ENCODE measurements at regions not wholly inside any gene's neighbourhood (a gene's known extent, or its start where the extent isn't known, plus 50 kb on each side); places are given as distances from the start of the nearest gene placed in this dataset.

- no peak for TF ChIP-seq CTCF (IDR thresholded peaks at IDR 0.05; ENCODE audit: extremely low read depth, insufficient read depth, missing control alignments)
- in situ Hi-C loops (cut with MboI; ENCODE audit: low pct_unique_long_range_greater_than_20kb, low sequenced_read_pairs, unreplicated experiment), result no loop called here
- DNase-seq (ENCODE audit: low spot score), result no peak
These were observed 192.6 kb upstream of the E2F8 start for GRCh38 chr11:19433367-19433766.

GRCh38 chr11:19432370-19433061 lies 191.8 kb upstream of the E2F8 start:
- peak; percentile 27 for DNase-seq (ENCODE audit: low spot score)
- TF ChIP-seq CTCF (IDR thresholded peaks at IDR 0.05; ENCODE audit: extremely low read depth, insufficient read depth, missing control alignments), result no peak
- in situ Hi-C loops (cut with MboI; ENCODE audit: low pct_unique_long_range_greater_than_20kb, low sequenced_read_pairs, unreplicated experiment), result no loop called here

GRCh38 chr11:19430754-19431398 lies 190.1 kb upstream of the E2F8 start:
- in situ Hi-C loops (cut with MboI; ENCODE audit: low pct_unique_long_range_greater_than_20kb, low sequenced_read_pairs, unreplicated experiment), result no loop called here
- no peak for DNase-seq (ENCODE audit: low spot score)
- no peak for TF ChIP-seq CTCF (IDR thresholded peaks at IDR 0.05; ENCODE audit: extremely low read depth, insufficient read depth, missing control alignments)

GRCh38 chr11:19430346-19430745 lies 189.6 kb upstream of the E2F8 start:
- in situ Hi-C loops (cut with MboI; ENCODE audit: low pct_unique_long_range_greater_than_20kb, low sequenced_read_pairs, unreplicated experiment), result no loop called here
- TF ChIP-seq CTCF (IDR thresholded peaks at IDR 0.05; ENCODE audit: extremely low read depth, insufficient read depth, missing control alignments), result no peak
- DNase-seq (ENCODE audit: low spot score), result no peak

- no peak for DNase-seq (ENCODE audit: low spot score)
- TF ChIP-seq CTCF (IDR thresholded peaks at IDR 0.05; ENCODE audit: extremely low read depth, insufficient read depth, missing control alignments), result no peak
- in situ Hi-C loops (cut with MboI; ENCODE audit: low pct_unique_long_range_greater_than_20kb, low sequenced_read_pairs, unreplicated experiment), result no loop called here
These were observed 188.5 kb upstream of the E2F8 start for GRCh38 chr11:19429108-19429760.

GRCh38 chr11:19428206-19429002 lies 187.7 kb upstream of the E2F8 start:
- no peak for DNase-seq (ENCODE audit: low spot score)
- in situ Hi-C loops (cut with MboI; ENCODE audit: low pct_unique_long_range_greater_than_20kb, low sequenced_read_pairs, unreplicated experiment), result no loop called here

More at GRCh38 chr11:19428206-19429002, 187.7 kb upstream of the E2F8 start:
- TF ChIP-seq CTCF (IDR thresholded peaks at IDR 0.05; ENCODE audit: extremely low read depth, insufficient read depth, missing control alignments), result no peak
